GM12891 (cell line): ENCODE measurements at regions not wholly inside any gene's neighbourhood (a gene's known extent, or its start where the extent isn't known, plus 50 kb on each side); places are given as distances from the start of the nearest gene placed in this dataset.

Experiments used
- DNase-seq: peaks from one replicate; pipeline ENCODE4 v3.0.0; 2011; ENCODE audit warnings: low spot score; ENCODE audit not compliant: insufficient read length
- FAIRE-seq: peaks from 2 replicates; lab custom pipeline; 2011; peaks lifted over from hg19 to GRCh38; lab: Jason Lieb, UNC
- PAX5 ChIP-seq: IDR thresholded peaks from 2 replicates; pipeline ENCODE4 v1.6.1; 2011; ENCODE audit warnings: low read length, moderate library complexity, mild to moderate bottlenecking; ENCODE audit not compliant: insufficient read depth, severe bottlenecking
- POLR2A ChIP-seq: IDR thresholded peaks from 2 replicates; pipeline ENCODE4 v1.6.1; 2011; ENCODE audit warnings: low read depth, low read length, control low read depth
- POLR2AphosphoS5 ChIP-seq: IDR thresholded peaks from 2 replicates; pipeline ENCODE4 v1.6.1; 2011; ENCODE audit warnings: low read depth, low read length, control low read depth
- POU2F2 ChIP-seq: IDR thresholded peaks from 2 replicates; pipeline ENCODE4 v1.6.1; 2011; ENCODE audit warnings: low read depth, mild to moderate bottlenecking, control low read depth, low read length, moderate library complexity
- SPI1 ChIP-seq: IDR thresholded peaks from 2 replicates; pipeline ENCODE4 v1.6.1; 2011; ENCODE audit warnings: low read depth, low read length, control low read depth
- TAF1 ChIP-seq: IDR thresholded peaks from 2 replicates; pipeline ENCODE4 v1.6.1; 2011; ENCODE audit warnings: low read depth, low read length, control low read depth

GRCh38 chr7:116340201-116340847 lies 130.0 kb downstream of the TES start:
- FAIRE-seq = no peak
- no peak for DNase-seq
- TF ChIP-seq TAF1 (no peak), SPI1 (no peak), POU2F2 (no peak), POLR2AphosphoS5 (no peak), POLR2A (no peak), PAX5 (no peak)

- TF ChIP-seq TAF1 (no peak), SPI1 (no peak), PAX5 (no peak), POU2F2 (no peak), POLR2A (no peak), POLR2AphosphoS5 (no peak)
- DNase-seq = no peak
- FAIRE-seq = no peak
Observed at GRCh38 chr7:116340943-116341907, 130.9 kb downstream of the TES start.

- DNase-seq = no peak
- no peak for FAIRE-seq
- TF ChIP-seq TAF1 (no peak), POU2F2 (no peak), SPI1 (no peak), POLR2AphosphoS5 (no peak), PAX5 (no peak), POLR2A (no peak)
Observed at GRCh38 chr7:116342125-116342524, 131.8 kb downstream of the TES start.

GRCh38 chr7:116347151-116347832 lies 137.0 kb downstream of the TES start:
- FAIRE-seq = no peak
- DNase-seq = no peak
- TF ChIP-seq SPI1 = no peak

- FAIRE-seq (no peak), DNase-seq (no peak)
- no peak for TF ChIP-seq PAX5
- TF ChIP-seq POLR2A = no peak
- TF ChIP-seq SPI1 = no peak
- TF ChIP-seq TAF1 = no peak
- TF ChIP-seq POU2F2 = no peak
- no peak for TF ChIP-seq POLR2AphosphoS5
Observed at GRCh38 chr7:116348346-116348745, 138.0 kb downstream of the TES start.

GRCh38 chr7:116351966-116352365 lies 141.6 kb downstream of the TES start:
- TF ChIP-seq PAX5 = no peak
- TF ChIP-seq POLR2A = no peak
- no peak for TF ChIP-seq POU2F2
- TF ChIP-seq SPI1 = no peak
- no peak for TF ChIP-seq POLR2AphosphoS5
- no peak for TF ChIP-seq TAF1
- FAIRE-seq (no peak), DNase-seq (no peak)

- FAIRE-seq = no peak
Observed at GRCh38 chr7:116353647-116354046, 143.3 kb downstream of the TES start.

GRCh38 chr7:116354171-116354545 lies 143.8 kb downstream of the TES start:
- DNase-seq (no peak), FAIRE-seq (no peak)
- no peak for TF ChIP-seq SPI1
- TF ChIP-seq PAX5 = no peak
- TF ChIP-seq POU2F2 = no peak
- TF ChIP-seq POLR2AphosphoS5 = no peak
- TF ChIP-seq TAF1 = no peak
- no peak for TF ChIP-seq POLR2A

More at GRCh38 chr7:116353647-116354046, 143.3 kb downstream of the TES start:
- TF ChIP-seq POU2F2 (no peak), SPI1 (no peak), POLR2A (no peak), TAF1 (no peak), POLR2AphosphoS5 (no peak)
- no peak for DNase-seq

- no peak for TF ChIP-seq SPI1
- no peak for TF ChIP-seq TAF1
- TF ChIP-seq POU2F2 = no peak
- no peak for TF ChIP-seq POLR2AphosphoS5
- no peak for TF ChIP-seq POLR2A
- no peak for TF ChIP-seq PAX5
- DNase-seq = no peak
- FAIRE-seq = no peak
Observed at GRCh38 chr7:116354546-116355423, 144.4 kb downstream of the TES start.
